ENCODE measurements at regions not wholly inside any gene's neighbourhood (a gene's known extent, or its start where the extent isn't known, plus 50 kb on each side); places are given as distances from the start of the nearest gene placed in this dataset.
"Not testable (repeated sequence)": the region's sequence is repeated elsewhere in the genome, so short reads cannot be mapped to it uniquely, and the experiment has no call there.

DNA sequence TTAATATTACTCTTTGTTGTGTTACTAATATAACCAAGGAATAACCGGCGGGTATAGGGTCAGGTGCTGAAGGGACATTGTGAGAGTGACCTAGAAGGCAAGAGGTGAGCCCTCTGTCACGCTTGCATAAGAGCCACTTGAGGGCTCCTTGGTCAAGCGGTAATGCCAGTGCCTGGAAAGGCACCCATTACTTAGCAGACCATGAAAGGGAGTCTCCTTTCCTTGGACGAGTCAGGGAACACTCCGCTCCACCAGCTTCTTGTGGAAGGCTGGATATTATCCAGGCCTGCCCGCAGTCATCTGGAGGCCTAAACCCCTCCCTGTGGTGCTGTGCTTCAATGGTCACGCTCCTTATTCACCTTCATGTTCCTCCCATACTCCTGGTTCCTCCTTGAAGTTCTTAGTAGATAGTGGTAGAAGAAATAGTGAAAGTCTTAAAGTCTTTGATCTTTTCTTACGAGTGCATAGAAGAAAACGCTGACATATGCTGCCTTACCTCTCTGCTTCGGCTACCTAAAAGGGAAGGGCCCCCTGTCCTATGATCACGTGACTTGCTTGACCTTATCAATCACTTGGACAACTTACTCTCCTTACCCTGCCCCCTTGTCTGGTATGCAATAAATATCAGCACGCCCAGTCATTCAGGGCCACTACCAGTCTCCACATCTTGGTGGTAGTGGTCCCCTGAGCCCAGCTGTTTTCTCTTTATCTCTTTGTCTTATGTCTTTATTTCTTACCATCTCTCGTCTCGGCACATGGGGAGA is 59.6 kb upstream of the DMRTB1 start:
- not testable (repeated sequence) for DNase-seq

DNA sequence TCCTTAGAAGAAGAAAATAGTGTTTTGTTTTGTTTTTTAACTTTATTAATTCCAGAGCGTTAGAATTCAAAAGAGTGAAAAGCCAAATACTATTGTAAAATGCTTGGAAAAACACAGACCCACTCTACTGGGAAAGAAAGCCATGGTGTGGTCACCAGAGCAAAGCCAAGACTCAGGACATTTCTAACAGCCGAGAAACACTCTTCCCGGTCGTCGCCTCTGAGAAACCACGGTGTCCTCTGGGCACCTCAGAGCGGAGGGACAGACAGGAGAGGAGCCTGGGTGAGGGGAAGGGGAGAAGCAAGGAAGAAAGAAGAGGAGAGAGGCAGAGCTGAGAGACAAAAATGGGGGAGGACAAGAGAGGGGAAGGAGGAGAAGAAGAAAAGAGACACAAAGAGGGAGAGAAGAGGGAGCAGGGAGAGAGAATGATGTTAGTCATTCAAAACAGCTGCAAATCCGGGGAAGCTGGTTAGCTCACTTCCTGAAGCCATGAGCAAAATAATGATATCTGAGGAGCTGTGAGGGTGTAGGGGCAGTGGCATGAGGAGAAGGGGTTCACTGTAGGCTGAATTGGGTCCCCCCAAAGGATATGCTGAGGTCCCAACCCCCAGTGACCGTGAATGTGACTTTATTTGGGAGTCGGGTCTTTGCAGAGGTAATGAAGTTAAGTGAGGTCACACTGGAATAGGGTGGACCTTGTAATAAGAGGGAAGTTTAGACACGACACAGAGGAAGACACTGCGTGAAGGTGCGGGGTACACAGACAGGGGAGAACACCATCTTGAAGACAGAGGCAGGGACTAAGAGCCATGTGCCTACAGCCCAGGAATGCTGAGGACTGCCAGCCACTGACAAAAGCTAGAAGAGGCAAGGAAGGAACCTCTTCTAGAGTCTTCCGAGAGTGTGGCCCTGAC is 58.2 kb upstream of the DMRTB1 start:
- no peak for DNase-seq

DNA sequence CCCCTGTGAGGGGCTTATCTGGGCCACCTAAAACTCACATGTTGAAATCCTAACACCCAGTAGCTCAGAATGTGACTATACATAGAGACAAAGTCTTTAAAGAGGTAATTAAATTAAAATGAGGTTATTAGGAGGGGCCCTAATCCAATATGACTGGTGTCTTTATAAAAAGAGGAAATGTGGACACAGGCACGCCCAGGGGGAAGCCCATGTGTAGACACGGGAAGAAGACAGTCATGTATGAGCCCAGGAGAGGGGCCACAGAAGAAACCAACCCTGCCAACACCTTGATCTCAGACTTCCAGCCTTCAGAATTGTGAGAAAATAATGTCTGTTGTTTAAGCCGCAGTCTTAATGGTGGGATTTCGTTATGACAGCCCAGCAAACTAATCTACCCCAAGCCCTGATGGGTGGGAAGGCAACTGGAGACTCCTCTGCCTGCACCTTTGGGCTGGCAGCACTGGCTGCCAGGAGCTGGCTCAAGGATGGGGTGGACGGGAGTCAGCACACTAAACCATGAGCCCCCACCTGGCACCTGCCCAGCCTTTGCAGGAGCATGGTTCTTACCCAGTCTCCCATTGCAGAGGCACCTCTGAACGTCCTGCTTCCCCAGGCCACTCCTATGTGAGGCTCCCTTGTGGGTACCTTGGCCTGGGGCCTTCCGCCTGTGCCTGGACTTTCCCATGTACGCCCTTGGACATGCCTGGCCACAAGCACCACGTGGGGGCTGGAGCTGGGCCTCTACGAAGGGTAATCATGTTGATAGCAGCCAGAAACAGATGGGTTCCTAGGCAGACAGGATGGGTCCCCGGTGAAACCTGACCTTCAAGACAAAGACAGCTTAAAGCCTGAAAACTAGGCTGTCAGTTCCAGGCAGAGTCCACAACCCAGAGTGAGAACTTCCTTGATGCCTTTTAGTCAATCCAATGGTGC is 57.1 kb upstream of the DMRTB1 start:
- no peak for DNase-seq

DNA sequence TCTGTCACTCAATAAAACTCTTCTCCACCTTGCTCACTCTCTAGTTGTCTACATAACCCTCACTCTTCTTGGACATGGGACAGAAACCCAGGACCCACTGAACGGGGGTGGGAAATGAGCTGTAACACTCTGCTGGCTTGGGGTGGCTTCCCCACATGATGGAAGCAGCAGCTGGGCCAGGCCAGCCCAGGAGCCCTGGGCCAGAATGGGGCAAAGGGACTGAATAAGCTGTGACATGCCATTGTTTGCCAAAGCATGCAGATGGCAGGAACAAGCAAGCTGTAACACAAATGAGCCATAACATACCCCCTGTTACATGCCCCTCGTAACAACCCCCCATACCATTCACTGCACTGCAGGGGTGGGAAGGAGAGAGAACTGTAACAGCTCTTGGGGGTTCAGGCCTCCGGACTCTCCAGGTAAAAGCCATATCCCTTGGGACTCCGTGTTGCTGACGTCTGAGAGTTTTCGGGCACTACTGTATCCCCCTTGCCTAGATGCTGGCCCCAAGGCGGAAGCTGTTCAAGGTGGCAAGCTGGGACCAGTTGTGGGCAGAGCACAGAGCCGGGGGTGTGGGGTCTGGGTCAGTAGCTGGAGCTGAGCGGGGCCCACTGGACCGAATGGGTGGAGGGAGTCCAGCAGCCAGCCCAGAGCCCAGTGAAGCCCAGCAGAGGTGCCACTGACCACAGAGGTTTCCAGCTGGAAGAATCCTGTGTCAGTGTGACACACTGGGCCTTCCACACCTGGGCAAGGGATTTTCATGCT is 56.1 kb upstream of the DMRTB1 start:
- no peak for DNase-seq

DNA sequence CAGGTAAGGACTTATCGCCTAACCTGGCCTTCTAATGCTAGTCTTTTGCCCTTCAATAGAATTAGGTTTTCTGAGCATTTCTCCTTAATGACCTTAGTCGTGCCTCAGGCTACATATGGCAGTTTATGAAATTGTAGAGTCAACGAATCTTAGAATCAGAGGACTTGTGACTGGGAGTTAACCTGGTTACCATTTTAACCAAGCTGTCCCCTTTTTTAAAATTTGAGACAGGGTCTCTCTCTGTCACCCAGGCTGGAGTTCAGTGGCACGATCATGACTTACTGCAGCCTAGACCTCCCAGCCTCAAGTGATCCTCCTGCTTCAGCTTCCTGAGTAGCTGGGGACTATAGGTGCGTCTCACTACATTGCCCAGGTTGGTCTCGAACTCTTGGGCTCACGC is 53.5 kb upstream of the DMRTB1 start:
- DNase-seq, result no peak

DNA sequence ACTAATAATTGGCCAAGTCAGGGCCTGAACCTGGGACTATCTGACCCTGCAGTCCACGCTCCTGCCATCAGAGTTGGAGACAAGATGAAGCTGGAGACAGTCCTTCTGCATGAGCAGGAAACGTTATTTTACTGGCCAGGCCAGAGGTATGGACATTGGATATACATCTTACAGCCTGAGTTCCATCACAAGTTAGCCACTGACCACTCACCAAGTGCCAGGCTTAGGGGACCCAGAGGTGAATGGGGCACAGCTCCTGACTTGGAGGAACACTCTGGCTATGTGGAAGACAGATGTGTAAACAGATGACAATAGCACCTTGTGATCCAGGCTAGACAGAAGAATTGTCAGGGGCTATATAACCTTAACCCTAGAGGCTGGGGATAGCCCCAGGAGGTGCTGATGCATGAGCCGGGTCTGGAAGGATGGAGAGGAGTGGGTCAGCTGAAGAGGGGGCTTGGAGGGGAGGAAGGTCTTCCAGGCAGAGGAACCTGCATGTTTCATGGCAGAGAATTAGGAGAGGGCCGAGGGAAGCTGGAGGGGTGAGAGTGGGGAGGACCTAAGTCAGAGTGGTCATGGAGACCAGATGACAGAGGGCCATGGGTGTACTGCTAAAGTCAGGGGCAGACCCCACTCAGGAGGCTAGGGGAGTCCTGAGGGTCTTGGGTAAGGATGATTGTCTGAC is 52.5 kb upstream of the DMRTB1 start:
- DNase-seq, result no peak

DNA sequence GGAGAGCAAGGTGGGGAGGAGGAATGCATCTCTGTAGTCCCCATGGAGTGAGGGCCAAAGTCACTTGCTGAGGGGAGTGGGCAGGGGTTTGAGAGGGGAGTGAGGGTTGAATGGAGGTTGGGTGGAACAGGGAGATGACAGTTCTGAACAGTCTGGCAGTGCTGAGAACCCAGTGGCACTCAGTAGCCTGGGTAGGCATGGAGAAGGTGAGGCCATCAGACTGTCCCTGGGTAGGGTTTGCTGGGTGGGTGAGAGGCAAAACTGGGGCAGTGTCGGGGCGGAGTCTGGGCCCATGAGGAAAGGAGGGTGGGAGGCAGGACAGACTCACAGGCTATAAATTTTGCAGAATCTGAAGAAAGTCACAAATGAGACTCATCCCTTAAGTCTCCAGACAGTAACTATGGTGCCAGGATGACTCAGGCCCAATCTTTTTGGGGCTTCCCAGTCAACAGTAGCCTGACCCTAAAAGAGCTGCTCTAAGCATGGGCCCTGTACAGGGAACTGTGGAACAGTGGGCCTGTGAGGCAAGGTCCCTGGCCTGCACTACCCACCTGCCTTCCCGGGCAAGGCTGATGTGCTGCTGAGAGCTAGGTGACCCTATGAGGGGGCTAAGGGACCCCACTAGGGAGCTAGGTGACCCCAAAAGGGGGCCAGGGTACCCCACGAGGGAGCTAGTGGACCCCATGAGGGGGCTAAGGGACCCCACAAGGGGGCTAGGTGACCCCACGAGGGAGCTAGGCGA is 51.0 kb upstream of the DMRTB1 start:
- DNase-seq, result no peak

DNA sequence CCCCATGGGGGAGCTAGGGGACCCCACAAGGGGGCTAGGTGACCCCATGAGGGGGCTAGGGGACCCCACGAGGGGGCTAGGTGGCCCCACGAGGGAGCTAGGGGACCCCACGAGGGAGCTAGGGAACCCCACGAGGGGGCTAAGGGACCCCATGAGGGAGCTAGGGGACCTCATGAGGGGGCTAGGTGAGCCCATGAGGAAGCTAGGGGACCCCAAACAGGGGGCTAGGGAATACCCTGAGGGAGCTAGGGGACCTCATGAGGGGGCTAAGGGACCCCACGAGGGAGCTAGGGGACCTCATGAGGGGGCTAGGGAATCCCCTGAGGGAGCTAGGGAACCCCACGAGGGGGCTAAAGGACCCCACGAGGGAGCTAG is 50.5 kb upstream of the DMRTB1 start:
- DNase-seq, result no peak

DNA sequence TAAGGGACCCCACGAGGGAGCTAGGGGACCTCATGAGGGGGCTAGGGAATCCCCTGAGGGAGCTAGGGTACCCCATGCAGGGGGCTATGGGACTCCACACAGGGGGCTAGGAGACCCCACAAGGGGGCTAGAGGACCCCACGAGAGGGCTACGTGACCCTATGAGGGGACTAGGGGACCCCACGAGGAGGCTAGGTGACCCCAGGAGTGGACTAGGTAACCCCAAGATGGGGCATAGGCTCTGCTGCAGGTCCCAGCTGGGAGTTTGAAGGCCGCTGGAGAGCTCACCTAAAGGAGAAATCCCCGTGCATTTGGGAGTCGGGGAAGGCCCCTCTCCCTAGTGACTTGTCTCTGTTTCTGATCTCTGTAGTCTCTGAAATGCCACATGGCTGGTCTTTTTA is 50.0 kb upstream of the DMRTB1 start:
- no peak for DNase-seq

Measured in skin of body (tissue), 1 donor.